HL-60 (cell line): ENCODE measurements at regions not wholly inside any gene's neighbourhood (a gene's known extent, or its start where the extent isn't known, plus 50 kb on each side); places are given as distances from the start of the nearest gene placed in this dataset.

Experiments
- DNase-seq, 2 experiments: peaks; one replicate each; pipeline ENCODE4 v3.0.0-alpha.2; 2010 to 2020; ENCODE audit warnings: low read depth in 1 of 2, low spot score in 1 of 2
- H3K27ac ChIP-seq: fragments of 250-450 bp; sonication (Bioruptor Pico); replicated peaks from 2 replicates; pipeline ENCODE4 v1.5.1; 2020; ENCODE audit warnings: mild to moderate bottlenecking, moderate library complexity
- H3K27me3 ChIP-seq: fragments of 250-450 bp; sonication (Bioruptor Pico); 2 replicates; pipeline ENCODE4 v1.5.1; 2021; ENCODE audit warnings: mild to moderate bottlenecking, moderate library complexity; ENCODE audit not compliant: insufficient read depth, poor library complexity, severe bottlenecking
- H3K4me3 ChIP-seq: replicated peaks from 2 replicates; pipeline ENCODE4 v1.5.1; 2011; ENCODE audit warnings: mild to moderate bottlenecking, control low read depth, low read length; ENCODE audit not compliant: insufficient read depth
- GABPA ChIP-seq: IDR thresholded peaks from 2 replicates; pipeline ENCODE4 v1.6.1; 2012; ENCODE audit warnings: low read depth
- POLR2AphosphoS5 ChIP-seq: IDR thresholded peaks from 2 replicates; pipeline ENCODE4 v1.6.1; 2012; ENCODE audit warnings: low read depth
- SPI1 ChIP-seq: IDR thresholded peaks from 2 replicates; pipeline ENCODE4 v1.6.1; 2012; ENCODE audit warnings: low read depth, mild to moderate bottlenecking, borderline replicate concordance
- TF ChIP-seq, protein P1 (sequence below): IDR thresholded peaks from 2 replicates; pipeline ENCODE4 v1.6.1; 2012; ENCODE audit warnings: low read depth; ENCODE audit not compliant: insufficient replicate concordance
- TF ChIP-seq, protein P2 (sequence below): IDR thresholded peaks from one replicate; pipeline ENCODE4 v1.5.1; 2011; ENCODE audit warnings: low read length, control low read depth, inconsistent platforms; ENCODE audit not compliant: insufficient read depth

DNA sequence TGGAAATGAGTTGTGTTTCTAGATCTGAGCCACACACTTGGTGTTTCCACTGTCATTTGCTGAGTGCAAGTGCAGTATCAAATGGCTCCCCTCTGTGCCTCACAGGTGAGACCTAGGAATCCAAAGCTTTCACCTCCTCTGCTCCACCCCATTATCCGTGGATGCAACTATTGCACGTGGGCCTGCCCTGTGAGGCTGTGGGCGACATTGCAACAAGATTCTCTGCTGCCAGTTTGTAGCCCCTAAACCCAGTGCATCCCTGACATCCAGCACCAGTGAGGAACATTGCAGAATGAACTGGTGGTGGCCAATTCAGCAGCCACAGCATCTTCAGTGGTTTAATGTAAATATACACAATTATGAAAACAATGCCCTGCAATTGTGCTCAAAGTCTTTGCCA is 115.0 kb upstream of the FOXA2 start:
- Histone ChIP-seq H3K4me3 (no peak overlapping the region), H3K27ac (no peak overlapping the region), H3K27me3 (peaks cover 2% of the 10 kb centered on the region)
- TF ChIP-seq POLR2AphosphoS5 (no peak), GABPA (no peak), SPI1 (no peak)
- TF ChIP-seq, protein P1, sequence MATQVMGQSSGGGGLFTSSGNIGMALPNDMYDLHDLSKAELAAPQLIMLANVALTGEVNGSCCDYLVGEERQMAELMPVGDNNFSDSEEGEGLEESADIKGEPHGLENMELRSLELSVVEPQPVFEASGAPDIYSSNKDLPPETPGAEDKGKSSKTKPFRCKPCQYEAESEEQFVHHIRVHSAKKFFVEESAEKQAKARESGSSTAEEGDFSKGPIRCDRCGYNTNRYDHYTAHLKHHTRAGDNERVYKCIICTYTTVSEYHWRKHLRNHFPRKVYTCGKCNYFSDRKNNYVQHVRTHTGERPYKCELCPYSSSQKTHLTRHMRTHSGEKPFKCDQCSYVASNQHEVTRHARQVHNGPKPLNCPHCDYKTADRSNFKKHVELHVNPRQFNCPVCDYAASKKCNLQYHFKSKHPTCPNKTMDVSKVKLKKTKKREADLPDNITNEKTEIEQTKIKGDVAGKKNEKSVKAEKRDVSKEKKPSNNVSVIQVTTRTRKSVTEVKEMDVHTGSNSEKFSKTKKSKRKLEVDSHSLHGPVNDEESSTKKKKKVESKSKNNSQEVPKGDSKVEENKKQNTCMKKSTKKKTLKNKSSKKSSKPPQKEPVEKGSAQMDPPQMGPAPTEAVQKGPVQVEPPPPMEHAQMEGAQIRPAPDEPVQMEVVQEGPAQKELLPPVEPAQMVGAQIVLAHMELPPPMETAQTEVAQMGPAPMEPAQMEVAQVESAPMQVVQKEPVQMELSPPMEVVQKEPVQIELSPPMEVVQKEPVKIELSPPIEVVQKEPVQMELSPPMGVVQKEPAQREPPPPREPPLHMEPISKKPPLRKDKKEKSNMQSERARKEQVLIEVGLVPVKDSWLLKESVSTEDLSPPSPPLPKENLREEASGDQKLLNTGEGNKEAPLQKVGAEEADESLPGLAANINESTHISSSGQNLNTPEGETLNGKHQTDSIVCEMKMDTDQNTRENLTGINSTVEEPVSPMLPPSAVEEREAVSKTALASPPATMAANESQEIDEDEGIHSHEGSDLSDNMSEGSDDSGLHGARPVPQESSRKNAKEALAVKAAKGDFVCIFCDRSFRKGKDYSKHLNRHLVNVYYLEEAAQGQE, result no peak
- TF ChIP-seq, protein P2, sequence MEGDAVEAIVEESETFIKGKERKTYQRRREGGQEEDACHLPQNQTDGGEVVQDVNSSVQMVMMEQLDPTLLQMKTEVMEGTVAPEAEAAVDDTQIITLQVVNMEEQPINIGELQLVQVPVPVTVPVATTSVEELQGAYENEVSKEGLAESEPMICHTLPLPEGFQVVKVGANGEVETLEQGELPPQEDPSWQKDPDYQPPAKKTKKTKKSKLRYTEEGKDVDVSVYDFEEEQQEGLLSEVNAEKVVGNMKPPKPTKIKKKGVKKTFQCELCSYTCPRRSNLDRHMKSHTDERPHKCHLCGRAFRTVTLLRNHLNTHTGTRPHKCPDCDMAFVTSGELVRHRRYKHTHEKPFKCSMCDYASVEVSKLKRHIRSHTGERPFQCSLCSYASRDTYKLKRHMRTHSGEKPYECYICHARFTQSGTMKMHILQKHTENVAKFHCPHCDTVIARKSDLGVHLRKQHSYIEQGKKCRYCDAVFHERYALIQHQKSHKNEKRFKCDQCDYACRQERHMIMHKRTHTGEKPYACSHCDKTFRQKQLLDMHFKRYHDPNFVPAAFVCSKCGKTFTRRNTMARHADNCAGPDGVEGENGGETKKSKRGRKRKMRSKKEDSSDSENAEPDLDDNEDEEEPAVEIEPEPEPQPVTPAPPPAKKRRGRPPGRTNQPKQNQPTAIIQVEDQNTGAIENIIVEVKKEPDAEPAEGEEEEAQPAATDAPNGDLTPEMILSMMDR, result no peak
- no peak for DNase-seq

GRCh38 chr20:22700367-22700766 is 116.0 kb upstream of the FOXA2 start:
- DNase-seq, result no peak
- H3K27me3 ChIP-seq, result peaks cover 2% of the 10 kb centered on the region
- no peak overlapping the region for H3K4me3 ChIP-seq
- H3K27ac ChIP-seq, result no peak overlapping the region
- TF ChIP-seq, protein P2, result no peak
- TF ChIP-seq POLR2AphosphoS5 (no peak), GABPA (no peak), SPI1 (no peak)
- TF ChIP-seq, protein P1, result no peak

GRCh38 chr20:22701679-22702308 is 117.4 kb upstream of the FOXA2 start:
- Histone ChIP-seq H3K27me3 (peaks cover 2% of the 10 kb centered on the region), H3K27ac (no peak overlapping the region), H3K4me3 (no peak overlapping the region)
- no peak for TF ChIP-seq SPI1
- no peak for TF ChIP-seq GABPA
- no peak for DNase-seq

DNA sequence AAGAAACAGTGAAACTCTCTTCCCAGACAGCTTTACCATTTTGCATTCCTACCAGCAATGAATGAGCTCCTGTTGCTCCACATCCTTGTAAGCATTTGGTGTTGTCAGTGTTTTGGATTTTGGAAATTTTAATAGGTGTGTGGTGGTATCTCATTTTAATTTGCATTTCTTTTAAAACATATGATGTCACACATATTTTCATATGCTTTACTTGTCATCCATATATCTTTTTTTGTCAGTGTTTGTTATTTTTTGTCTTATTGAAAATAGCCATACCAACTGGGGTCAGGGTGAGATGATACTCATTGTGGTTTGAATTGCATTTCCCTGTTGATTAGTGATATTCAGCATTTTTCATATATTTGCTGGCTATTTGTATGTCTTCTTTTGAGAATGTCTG is 119.5 kb upstream of the FOXA2 start:
- Histone ChIP-seq H3K4me3 (no peak overlapping the region), H3K27ac (no peak overlapping the region), H3K27me3 (no peaks in the 10 kb centered on the region)
- DNase-seq, result no peak
- TF ChIP-seq, protein P2, result no peak
- no peak for TF ChIP-seq POLR2AphosphoS5
- TF ChIP-seq SPI1, result no peak
